ENCODE measurements at regions not wholly inside any gene's neighbourhood (a gene's known extent, or its start where the extent isn't known, plus 50 kb on each side); places are given as distances from the start of the nearest gene placed in this dataset.

DNA sequence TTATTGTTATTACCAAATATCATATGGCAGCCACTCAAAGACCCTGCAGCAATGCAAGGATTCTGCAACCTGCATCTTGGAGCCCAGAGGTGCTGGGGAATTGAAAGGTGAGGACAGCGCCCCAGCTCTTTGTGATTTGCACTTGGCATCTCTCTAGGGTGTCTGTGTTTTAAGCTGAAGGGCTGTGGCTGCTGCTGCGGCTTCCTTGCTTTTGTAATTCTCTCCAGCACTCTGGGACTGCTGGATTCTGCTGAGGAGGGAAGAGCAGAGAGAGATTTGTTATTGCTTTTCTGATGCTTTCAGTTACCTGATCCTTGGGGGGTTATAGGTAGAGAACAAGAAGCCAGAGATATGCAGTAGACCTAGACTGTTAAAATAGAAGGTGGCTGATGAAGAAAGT is 562.4 kb downstream of the EBF1 start:
- TF ChIP-seq, protein P1, sequence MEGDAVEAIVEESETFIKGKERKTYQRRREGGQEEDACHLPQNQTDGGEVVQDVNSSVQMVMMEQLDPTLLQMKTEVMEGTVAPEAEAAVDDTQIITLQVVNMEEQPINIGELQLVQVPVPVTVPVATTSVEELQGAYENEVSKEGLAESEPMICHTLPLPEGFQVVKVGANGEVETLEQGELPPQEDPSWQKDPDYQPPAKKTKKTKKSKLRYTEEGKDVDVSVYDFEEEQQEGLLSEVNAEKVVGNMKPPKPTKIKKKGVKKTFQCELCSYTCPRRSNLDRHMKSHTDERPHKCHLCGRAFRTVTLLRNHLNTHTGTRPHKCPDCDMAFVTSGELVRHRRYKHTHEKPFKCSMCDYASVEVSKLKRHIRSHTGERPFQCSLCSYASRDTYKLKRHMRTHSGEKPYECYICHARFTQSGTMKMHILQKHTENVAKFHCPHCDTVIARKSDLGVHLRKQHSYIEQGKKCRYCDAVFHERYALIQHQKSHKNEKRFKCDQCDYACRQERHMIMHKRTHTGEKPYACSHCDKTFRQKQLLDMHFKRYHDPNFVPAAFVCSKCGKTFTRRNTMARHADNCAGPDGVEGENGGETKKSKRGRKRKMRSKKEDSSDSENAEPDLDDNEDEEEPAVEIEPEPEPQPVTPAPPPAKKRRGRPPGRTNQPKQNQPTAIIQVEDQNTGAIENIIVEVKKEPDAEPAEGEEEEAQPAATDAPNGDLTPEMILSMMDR (IDR thresholded peaks at IDR 0.05; ENCODE audit: borderline replicate concordance, insufficient read depth, low read depth, low read length) = no peak
- H3K4me3 ChIP-seq (ENCODE audit: low read depth, low read length) = no peak overlapping the region

- H3K4me3 ChIP-seq (ENCODE audit: low read depth, low read length) = no peak overlapping the region
- TF ChIP-seq, protein P1 (IDR thresholded peaks at IDR 0.05; ENCODE audit: borderline replicate concordance, insufficient read depth, low read depth, low read length) = no peak
Observed at GRCh38 chr5:158534203-158534602, 565.5 kb downstream of the EBF1 start.

DNA sequence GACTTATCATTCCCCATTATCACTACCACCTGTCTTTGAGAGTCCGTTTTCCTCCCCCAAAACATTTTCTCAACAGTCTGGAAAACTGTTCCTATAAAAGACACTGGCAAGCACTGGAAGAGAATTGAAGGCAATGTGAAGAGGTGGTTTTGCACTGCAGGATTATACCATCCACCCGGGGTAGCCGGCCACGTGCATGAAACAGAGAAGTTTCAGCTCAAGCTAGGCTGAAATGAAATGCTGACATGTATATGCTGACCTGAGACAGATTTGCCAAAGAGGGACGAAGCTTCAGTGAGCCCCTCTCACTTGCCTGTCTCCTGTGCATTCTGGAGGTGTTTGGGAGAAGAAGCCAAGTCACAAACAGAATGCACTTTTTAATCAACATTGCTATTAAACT is 567.0 kb downstream of the EBF1 start:
- no peak overlapping the region for H3K4me3 ChIP-seq (ENCODE audit: low read depth, low read length)
- TF ChIP-seq, protein P1 (IDR thresholded peaks at IDR 0.05; ENCODE audit: borderline replicate concordance, insufficient read depth, low read depth, low read length) = no peak

GRCh38 chr5:158531860-158532259 is 567.9 kb downstream of the EBF1 start:
- TF ChIP-seq, protein P1 (IDR thresholded peaks at IDR 0.05; ENCODE audit: borderline replicate concordance, insufficient read depth, low read depth, low read length) = no peak
- no peak overlapping the region for H3K4me3 ChIP-seq (ENCODE audit: low read depth, low read length)

GRCh38 chr5:158530115-158530514 is 569.6 kb downstream of the EBF1 start:
- H3K4me3 ChIP-seq (ENCODE audit: low read depth, low read length) = no peak overlapping the region
- TF ChIP-seq, protein P1 (IDR thresholded peaks at IDR 0.05; ENCODE audit: borderline replicate concordance, insufficient read depth, low read depth, low read length) = no peak

DNA sequence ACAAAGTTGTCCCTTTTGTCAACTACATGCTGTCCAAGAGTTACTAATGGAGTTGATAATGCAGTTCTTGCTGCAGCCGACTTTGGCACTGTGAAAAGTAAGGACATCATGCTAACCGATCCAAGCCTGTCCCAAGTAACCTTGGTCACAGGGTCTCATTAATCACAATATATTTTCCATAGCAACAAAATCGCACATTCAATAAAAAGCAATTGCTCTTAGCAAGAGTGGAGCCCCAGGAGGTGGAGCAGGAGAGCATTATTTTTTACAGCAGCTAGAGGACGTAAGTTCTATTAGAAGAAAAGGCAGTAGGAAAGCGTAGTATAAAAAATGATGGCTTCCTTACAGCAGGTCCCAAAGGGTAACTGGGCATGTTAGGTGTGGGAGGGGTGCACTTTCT is 570.3 kb downstream of the EBF1 start:
- TF ChIP-seq, protein P1 (IDR thresholded peaks at IDR 0.05; ENCODE audit: borderline replicate concordance, insufficient read depth, low read depth, low read length) = no peak
- H3K4me3 ChIP-seq (ENCODE audit: low read depth, low read length) = no peak overlapping the region

- no peak overlapping the region for H3K4me3 ChIP-seq (ENCODE audit: low read depth, low read length)
- TF ChIP-seq, protein P1 (IDR thresholded peaks at IDR 0.05; ENCODE audit: borderline replicate concordance, insufficient read depth, low read depth, low read length) = no peak
Observed at GRCh38 chr5:158525663-158526062, 574.1 kb downstream of the EBF1 start.
